Urinary bladder (tissue), 3 donors: ENCODE measurements at regions not wholly inside any gene's neighbourhood (a gene's known extent, or its start where the extent isn't known, plus 50 kb on each side); places are given as distances from the start of the nearest gene placed in this dataset.

Experiments used
- DNase-seq: peaks from one replicate; pipeline ENCODE4 v3.0.0-alpha.2; 2015; ENCODE audit errors: extremely low spot score
- H3K27ac ChIP-seq: one replicate; pipeline ENCODE4 v1.5.1; 2013; ENCODE audit warnings: low read depth, mild to moderate bottlenecking, moderate library complexity
- H3K36me3 ChIP-seq: one replicate; pipeline ENCODE4 v1.6.1; 2013; ENCODE audit warnings: mild to moderate bottlenecking, moderate library complexity; ENCODE audit not compliant: insufficient read depth
- H3K4me1 ChIP-seq: one replicate; pipeline ENCODE4 v1.6.1; 2013; ENCODE audit warnings: mild to moderate bottlenecking, moderate library complexity; ENCODE audit not compliant: insufficient read depth
- H3K4me3 ChIP-seq: one replicate; pipeline ENCODE4 v1.5.1; 2013; ENCODE audit warnings: low read depth, low read length
- WGBS: extraction: QIAGEN DNeasy Blood & Tissue Kit; methylation state at CpG from one replicate; pipeline ENCODE4 v1.1.7; 2013; 5-methylcytosine and 5-hydroxymethylcytosine counted together
- donor health status: healthy with polysubstance abuse.
- donor health status: healthy.

DNA sequence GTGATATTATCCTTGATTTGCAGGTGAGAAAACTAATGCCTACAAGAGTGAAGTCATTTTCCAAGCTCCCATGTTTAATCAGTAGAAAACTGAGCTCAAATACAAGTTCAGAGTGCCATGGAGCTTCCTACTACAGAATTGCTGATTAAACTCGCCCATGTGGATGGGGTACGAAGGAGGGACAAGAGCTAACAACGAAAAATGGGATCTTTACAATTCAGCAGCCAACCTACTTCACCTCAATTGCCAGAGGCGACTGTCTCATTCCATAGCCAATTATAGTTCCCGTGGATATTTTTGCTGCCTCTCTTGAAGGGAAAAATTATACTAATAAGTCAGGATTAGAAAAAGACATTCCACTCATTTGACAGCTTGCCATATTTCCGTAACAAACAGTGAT lies 1155.1 kb downstream of the OLFM4 start:
- Histone ChIP-seq H3K36me3 (no peaks in the 10 kb centered on the region), H3K4me1 (no peaks in the 10 kb centered on the region), H3K4me3 (no peak overlapping the region), H3K27ac (no peak overlapping the region)
- no peak for DNase-seq
- 77% methylated on average over 6 of the region's 6 CpGs for whole genome bisulfite sequencing

DNA sequence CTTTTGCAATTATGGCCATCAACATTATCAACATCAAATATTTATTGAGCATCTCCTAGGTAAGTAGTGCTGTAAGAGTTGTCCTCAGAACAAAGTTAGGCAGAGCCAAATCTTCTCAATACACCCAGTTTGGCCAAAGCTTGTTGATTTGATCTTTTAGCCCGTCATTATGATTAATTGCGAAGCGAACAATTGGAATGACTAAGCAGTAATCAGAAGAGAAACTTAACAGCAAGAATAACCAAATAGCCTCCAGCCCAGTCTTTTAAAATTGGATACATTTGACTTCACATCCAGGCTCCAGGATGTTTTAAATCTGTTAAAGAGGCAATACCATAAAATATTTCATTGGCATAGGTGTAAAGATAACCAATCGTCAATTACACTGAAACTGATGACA lies 1156.0 kb downstream of the OLFM4 start:
- WGBS = 80% methylated on average over 4 of the region's 4 CpGs
- no peaks in the 10 kb centered on the region for H3K4me1 ChIP-seq
- H3K36me3 ChIP-seq = no peaks in the 10 kb centered on the region
- H3K4me3 ChIP-seq = no peak overlapping the region
- no peak for DNase-seq
- H3K27ac ChIP-seq = no peak overlapping the region

DNA sequence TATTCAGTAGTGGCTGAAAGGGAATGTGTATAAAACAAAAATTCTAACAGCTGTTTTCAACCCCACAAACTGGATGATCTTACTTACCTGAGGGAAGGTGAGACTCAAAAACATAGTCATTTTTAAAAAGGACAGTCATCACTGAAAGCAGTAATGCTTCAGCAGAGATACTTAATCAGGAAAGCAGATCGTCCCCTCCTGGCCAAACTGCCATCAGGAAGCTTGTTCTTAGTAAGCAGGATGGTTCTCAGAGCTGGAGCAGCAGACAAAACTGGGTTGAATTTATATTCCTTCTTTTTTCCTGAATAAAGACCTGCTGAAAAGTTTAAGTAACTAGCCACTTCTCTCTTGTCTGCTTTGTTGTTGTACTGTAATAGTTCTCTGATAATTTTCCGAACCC lies 1156.5 kb downstream of the OLFM4 start:
- Histone ChIP-seq H3K36me3 (no peaks in the 10 kb centered on the region), H3K4me1 (no peaks in the 10 kb centered on the region), H3K4me3 (no peak overlapping the region), H3K27ac (no peak overlapping the region)
- DNase-seq = no peak
- 58% methylated on average over 2 of the region's 2 CpGs for WGBS

DNA sequence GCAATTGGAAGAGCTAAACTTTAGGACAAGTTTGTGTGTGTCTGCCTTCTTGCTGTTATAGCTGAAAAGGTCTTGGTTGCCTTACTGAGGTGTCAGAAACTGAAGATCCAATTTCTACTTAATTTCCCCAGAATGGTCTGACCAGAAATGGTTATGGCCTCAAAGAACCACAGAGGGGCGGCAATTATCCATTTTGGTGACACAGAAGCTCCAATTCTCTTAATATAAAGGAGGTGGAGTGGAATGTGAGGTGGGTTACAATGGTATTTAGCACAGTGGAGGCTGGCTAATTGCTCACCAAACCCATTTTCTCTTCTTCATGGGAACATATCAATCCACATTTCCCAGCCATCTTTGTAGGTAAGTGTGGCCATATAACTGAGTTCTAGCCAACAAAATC lies 1157.2 kb downstream of the OLFM4 start:
- Histone ChIP-seq H3K4me3 (no peak overlapping the region), H3K36me3 (no peaks in the 10 kb centered on the region), H3K27ac (no peak overlapping the region), H3K4me1 (no peaks in the 10 kb centered on the region)
- DNase-seq = no peak
- WGBS = 71% methylated on average over 1 of the region's 1 CpG

DNA sequence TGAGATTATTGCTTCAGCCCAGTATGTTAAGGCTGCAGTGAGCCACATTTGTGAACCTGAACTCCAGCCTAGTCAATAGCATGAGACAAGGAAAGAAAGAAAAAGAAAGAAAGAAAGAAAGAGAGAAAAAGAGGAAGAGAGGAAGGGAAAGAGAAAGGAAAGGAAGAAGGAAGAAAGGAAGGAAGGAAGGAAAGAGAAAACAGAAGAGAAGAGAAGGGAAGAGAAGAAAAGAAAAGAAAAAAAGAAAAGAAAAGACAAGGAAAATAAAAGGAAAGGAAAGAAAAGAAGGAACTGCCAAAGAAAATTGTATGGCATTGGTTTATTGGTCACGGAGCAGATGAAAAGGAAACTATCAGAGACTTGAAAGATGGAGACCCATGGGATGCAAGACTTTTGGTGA lies 1158.8 kb downstream of the OLFM4 start:
- H3K4me3 ChIP-seq = no peak overlapping the region
- no peak overlapping the region for H3K27ac ChIP-seq
- WGBS = 91% methylated on average over 1 of the region's 1 CpG
- H3K36me3 ChIP-seq = no peaks in the 10 kb centered on the region
- no peaks in the 10 kb centered on the region for H3K4me1 ChIP-seq
- no peak for DNase-seq

DNA sequence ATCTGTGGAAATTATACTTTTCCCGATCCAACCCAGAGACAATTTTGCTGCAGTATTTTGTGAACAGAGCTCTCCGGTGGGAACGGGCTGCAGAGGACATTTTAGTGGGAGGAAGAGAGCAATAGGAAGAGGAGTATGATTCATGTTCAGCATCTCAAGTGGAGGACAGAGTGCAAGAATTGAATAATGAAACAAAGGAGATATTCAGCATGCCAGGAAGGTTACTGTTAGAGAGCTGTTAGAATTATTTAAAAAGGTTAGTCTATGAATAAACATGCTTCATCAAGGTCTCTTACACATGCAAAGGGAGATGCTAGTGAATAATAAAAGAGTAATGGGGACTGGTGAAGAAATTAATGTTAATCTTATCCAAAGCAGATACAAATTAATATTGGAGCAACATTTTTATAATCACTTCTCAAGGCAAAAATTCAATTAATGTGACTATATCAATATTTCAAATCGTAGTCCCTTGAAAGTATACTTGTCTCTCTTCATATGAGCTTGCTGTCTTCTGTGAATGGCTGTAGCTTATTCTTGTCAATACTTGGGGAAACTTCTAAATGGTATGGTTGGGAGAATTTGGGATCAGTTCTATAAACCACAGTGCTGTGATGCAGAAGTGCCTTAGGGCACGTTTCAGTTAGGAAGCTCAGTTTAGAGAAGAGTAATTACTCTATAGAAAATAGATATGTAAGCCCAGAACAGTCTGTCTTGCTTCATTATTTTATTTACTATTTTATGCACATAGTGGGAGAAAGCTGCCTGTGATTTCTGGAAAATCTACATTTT lies 1165.8 kb downstream of the OLFM4 start:
- Histone ChIP-seq H3K4me3 (no peak overlapping the region), H3K4me1 (no peaks in the 10 kb centered on the region), H3K36me3 (no peaks in the 10 kb centered on the region), H3K27ac (no peak overlapping the region)
- no peak for DNase-seq
- WGBS = 77% methylated on average over 5 of the region's 5 CpGs

DNA sequence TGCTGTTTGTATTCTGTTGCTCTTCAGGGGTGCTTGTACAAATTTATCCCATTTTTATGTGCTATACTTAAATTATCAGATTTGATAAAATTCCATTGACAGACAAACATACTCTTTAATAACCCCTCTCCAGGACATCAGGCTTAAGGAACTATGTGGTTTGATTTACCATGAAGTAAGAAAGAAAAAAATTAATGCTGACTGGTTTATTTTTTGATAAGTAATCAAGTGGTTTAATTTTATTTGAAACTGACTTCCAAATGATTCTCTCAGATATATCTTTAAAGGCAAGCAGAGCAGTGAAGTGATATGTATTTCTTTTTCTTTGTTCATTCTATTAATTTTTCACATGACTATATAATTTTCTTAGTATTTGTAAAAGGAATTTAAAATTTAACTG lies 1168.1 kb downstream of the OLFM4 start:
- DNase-seq = no peak
- Histone ChIP-seq H3K4me1 (no peaks in the 10 kb centered on the region), H3K27ac (no peak overlapping the region), H3K4me3 (no peak overlapping the region), H3K36me3 (no peaks in the 10 kb centered on the region)

DNA sequence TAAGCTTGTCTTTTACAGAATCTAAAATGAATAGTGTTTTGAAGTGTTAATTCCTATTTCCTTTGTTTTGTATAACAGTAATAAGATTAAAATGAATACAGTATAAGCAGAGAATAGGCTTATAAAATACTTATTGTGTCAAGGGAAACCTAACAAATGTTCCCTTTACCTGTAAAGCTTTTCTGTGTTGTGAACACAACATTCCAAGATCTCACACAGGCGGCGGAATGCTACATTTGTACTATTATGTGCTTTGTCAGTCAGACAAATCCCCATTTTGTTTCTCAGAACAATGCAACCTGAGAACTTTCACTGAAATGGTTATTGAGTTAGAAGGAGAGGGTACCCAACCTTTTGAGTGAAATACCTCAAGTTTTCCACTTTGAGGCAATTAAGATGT lies 1170.3 kb downstream of the OLFM4 start:
- H3K36me3 ChIP-seq = no peaks in the 10 kb centered on the region
- no peak overlapping the region for H3K4me3 ChIP-seq
- 89% methylated on average over 2 of the region's 2 CpGs for WGBS
- no peaks in the 10 kb centered on the region for H3K4me1 ChIP-seq
- H3K27ac ChIP-seq = no peak overlapping the region
- no peak for DNase-seq

DNA sequence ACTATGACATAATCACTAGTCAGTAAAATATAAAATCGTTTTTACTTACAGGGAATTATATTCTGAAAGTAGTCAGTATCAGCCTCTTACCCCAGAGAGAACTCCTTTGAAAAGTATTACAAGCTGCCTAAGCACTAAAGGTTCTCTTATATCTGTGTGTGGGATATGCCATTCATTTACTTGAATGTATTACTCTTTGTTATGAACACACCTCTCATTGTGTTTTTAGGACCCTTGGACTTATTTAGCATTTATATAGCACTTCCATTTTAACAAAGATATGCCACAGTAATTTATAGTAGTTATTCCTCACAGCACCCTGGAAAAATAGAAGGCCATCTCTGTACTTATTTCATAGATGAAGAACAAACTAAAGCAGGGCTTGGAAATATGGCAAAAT lies 1178.0 kb downstream of the OLFM4 start:
- WGBS = 29% methylated on average over 1 of the region's 1 CpG
- H3K36me3 ChIP-seq = no peaks in the 10 kb centered on the region
- H3K4me3 ChIP-seq = no peak overlapping the region
- no peaks in the 10 kb centered on the region for H3K4me1 ChIP-seq
- H3K27ac ChIP-seq = no peak overlapping the region
- DNase-seq = no peak

DNA sequence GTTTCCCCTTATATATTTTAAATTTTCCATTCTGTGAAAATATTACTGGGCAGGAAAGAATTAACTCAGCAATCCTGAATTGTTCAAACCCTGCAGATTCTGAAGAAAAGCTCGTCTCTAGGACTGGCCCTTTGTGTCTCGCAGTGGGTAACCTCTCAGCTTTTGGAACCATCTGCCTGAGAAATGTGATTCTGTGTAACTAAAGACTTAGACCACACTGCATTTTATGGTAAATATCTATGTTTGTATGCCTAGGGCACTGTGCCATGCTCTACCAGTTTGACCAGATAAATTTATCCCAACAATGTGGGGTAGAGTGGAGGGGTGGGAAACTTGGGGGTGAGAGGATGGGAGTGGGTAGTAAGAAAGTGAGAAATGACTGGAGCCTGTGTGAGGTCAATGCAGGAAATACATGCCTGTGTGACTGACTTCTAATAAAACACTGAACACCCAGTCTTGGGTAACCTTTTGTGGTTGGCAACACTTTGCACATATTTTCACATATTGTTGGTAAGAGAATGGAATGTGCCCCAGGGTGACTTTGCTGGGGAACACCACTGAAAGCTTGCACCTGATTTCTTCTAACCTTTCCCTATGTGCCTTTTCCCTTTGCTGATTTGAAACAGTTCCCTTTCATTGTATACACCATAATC lies 1181.9 kb downstream of the OLFM4 start:
- Histone ChIP-seq H3K27ac (no peak overlapping the region), H3K4me1 (no peaks in the 10 kb centered on the region), H3K4me3 (no peak overlapping the region), H3K36me3 (no peaks in the 10 kb centered on the region)
- no peak for DNase-seq
- 83% methylated on average over 2 of the region's 2 CpGs for WGBS

DNA sequence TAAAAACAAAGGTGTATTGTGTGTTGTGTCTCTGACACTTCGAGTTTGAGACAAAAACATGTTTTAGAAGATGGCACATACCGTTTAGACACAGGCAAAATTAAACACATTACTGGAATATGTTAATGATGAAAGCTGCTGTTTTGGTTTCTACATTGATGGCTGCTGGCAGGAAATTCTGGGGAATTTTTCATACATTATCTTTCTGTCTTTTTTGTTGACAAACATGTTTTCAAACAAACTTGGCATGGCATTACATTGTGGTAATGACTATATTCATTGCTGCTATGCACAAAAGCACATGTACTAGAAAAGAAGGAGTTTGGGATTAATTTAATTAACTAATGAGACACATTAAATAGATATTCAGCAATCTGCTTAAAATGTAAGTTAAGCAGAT lies 1187.6 kb downstream of the OLFM4 start:
- H3K4me1 ChIP-seq = no peaks in the 10 kb centered on the region
- WGBS = 60% methylated on average over 2 of the region's 2 CpGs
- H3K27ac ChIP-seq = no peak overlapping the region
- H3K4me3 ChIP-seq = no peak overlapping the region
- H3K36me3 ChIP-seq = no peaks in the 10 kb centered on the region
- no peak for DNase-seq

DNA sequence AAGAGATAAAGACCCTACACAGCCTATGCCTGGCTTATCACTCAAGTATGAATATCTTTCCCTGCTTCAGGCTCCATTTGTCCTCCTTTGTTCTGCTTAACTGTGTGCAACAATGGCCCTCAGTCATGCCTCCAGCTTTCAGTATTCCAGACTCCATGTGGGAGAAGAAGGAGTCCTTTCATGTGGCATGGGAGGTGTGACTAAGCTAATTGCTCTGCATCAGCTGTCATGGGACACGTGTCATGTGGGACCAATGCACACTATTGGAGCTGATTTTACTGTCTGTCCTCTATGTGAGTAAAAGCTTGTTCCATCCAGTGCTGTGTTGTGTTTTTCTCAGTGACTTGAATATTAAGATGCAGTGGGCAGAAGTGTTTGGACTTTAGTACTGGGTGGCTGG lies 1198.3 kb downstream of the OLFM4 start:
- no peaks in the 10 kb centered on the region for H3K36me3 ChIP-seq
- no peak for DNase-seq
- WGBS = 71% methylated on average over 1 of the region's 1 CpG

DNA sequence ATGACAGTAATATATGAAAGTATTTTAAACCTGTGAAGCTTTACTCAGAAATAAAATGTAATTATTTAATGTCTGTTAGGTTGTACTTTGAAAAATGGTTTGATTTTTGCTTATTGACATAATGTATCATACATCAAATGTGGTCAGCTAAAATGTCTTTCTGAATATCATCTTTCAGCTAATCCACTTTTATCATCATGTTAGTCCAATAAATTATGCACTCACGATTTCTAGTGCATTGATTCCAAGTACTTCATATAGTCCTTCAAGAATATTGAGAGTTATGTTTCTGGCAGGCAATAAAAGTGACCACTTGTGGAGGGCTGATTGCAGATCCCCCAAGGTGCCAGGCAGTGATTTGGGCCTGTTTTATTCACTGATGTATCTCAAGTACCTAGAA lies 1204.1 kb downstream of the OLFM4 start:
- 22% methylated on average over 1 of the region's 1 CpG for WGBS
- Histone ChIP-seq H3K27ac (no peak overlapping the region), H3K4me3 (no peak overlapping the region), H3K36me3 (no peaks in the 10 kb centered on the region), H3K4me1 (no peaks in the 10 kb centered on the region)
- no peak for DNase-seq

More for the DNA sequence above, 1198.3 kb downstream of the OLFM4 start:
- H3K27ac ChIP-seq = no peak overlapping the region
- no peaks in the 10 kb centered on the region for H3K4me1 ChIP-seq
- H3K4me3 ChIP-seq = no peak overlapping the region

DNA sequence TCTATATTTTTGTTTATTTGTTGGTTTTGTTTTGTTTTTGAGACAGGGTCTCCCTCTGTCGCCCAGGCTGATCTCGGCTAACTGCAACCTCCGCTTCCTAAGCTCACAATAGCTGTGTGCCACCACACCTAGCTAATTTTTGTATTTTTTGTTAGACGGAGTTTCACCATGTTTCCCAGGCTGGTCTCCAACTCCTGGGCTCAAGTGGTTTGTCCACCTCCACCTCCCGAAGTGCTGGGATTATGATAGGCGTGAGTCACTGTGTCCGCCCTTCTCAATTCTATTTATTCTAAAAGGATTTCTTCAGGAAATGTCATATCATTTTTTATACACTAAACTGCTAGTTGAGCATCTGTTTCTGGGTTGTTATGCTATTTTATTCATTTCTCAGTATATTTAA lies 1206.0 kb downstream of the OLFM4 start:
- DNase-seq = no peak
- no peaks in the 10 kb centered on the region for H3K4me1 ChIP-seq
- 81% methylated on average over 7 of the region's 7 CpGs for WGBS
- no peak overlapping the region for H3K27ac ChIP-seq
- no peaks in the 10 kb centered on the region for H3K36me3 ChIP-seq
- H3K4me3 ChIP-seq = no peak overlapping the region
